HG03280 (cell line): ENCODE measurements at regions not wholly inside any gene's neighbourhood (a gene's known extent, or its start where the extent isn't known, plus 50 kb on each side); places are given as distances from the start of the nearest gene placed in this dataset.

Source experiments
- ATAC-seq: cut with Tn5 transposase; IDR thresholded peaks from one replicate; pipeline ENCODE4 v1.9.1; 2021; ENCODE audit warnings: mild to moderate bottlenecking, moderate library complexity; ENCODE audit not compliant: unreplicated experiment

GRCh38 chr13:85742355-85742754, 56.9 kb downstream of the SLITRK6 start:
- no peak for ATAC-seq

GRCh38 chr13:85741017-85741416, 58.2 kb downstream of the SLITRK6 start:
- ATAC-seq, result no peak

- ATAC-seq, result no peak
Measured at GRCh38 chr13:85738696-85739320, 60.4 kb downstream of the SLITRK6 start.

DNA sequence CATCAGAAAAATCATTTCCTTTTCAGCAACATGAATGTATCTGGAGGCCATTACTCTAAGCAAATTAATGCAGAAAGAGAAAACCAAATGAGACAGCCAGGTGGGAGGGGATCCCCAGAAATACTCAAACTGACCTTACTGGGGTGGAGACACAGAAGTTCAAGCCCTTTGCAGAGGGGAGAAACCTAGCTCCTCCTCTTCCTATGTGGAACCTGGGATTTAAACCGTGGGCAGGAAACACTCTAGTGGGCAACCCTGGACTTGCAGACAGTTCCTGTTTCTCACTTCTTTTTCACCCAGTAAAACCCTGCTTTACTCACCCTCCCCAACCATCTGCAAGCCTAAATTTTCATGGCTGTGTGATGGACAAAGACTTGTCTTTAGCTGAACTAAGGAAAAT, 61.3 kb downstream of the SLITRK6 start:
- ATAC-seq, result no peak

GRCh38 chr13:85729296-85729695, 69.9 kb downstream of the SLITRK6 start:
- no peak for ATAC-seq

- ATAC-seq, result no peak
Measured at GRCh38 chr13:85728811-85729210, 70.4 kb downstream of the SLITRK6 start.

GRCh38 chr13:85725433-85725832, 73.8 kb downstream of the SLITRK6 start:
- ATAC-seq, result no peak

- no peak for ATAC-seq
Measured at GRCh38 chr13:85724546-85725432, 74.4 kb downstream of the SLITRK6 start.

- ATAC-seq, result no peak
Measured at GRCh38 chr13:85719749-85720148, 79.5 kb downstream of the SLITRK6 start.

- ATAC-seq, result no peak
Measured at GRCh38 chr13:85717921-85718320, 81.3 kb downstream of the SLITRK6 start.

DNA sequence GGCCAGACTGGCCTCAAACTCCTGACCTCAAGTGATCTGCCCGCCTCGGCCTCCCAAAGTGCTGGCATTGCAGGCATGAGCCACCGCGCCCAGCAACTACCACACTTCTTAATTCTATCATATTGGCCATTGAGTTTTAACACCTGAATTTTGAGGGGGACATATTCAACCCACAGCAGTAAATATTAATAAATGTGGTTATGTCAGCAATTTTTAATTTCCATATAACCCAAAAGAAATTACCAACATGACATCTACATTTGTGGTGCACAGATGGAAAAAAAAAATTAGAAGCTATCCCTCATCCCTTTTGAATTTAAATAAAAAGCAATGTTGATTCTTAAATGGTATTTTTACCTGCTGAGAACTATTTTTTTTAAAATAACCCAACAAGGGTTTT, 88.7 kb downstream of the SLITRK6 start:
- ATAC-seq, result no peak

GRCh38 chr13:85709721-85710120, 89.5 kb downstream of the SLITRK6 start:
- ATAC-seq, result no peak

- ATAC-seq, result no peak
Measured at GRCh38 chr13:85709072-85709471, 90.1 kb downstream of the SLITRK6 start.

DNA sequence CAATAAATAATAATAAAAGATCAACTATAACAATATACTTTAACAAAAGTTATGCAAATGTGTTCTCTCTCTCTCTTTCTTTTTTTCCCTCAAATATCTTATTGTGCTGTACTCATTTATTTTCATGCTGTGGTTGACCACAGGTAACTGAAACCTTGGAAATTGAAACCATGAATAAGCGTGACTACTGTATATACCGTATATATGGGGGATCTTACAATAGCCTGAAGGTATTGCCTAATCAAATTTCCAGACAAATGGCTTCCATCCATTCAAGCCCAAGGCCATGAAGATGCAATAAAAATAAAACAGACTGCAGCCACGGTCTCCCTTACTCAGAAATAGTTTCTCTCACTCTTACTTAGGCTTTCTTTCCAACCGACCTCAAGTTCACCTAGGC, 98.3 kb downstream of the SLITRK6 start:
- ATAC-seq, result no peak

- no peak for ATAC-seq
Measured at GRCh38 chr13:85698256-85698655, 101.0 kb downstream of the SLITRK6 start.

DNA sequence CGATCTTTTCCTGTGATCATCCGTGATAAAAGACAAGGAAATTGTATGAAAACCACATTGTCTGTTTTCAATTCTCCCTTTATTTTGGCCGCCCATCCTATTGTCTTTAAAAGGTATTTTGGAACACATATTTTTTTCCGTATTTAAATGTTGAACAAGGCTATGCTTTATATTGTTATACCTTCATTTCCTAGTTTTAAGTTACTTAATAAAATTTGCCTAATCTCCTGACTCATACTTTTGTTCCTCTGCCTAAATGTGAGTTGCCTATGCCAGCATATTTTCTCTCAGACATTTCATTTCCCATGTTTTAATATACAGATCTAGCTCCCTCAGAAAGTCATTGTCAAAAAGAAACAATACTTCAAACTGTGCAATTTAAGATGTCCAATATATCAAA, 104.2 kb downstream of the SLITRK6 start:
- ATAC-seq, result no peak

GRCh38 chr13:85693889-85694511, 105.2 kb downstream of the SLITRK6 start:
- no peak for ATAC-seq

DNA sequence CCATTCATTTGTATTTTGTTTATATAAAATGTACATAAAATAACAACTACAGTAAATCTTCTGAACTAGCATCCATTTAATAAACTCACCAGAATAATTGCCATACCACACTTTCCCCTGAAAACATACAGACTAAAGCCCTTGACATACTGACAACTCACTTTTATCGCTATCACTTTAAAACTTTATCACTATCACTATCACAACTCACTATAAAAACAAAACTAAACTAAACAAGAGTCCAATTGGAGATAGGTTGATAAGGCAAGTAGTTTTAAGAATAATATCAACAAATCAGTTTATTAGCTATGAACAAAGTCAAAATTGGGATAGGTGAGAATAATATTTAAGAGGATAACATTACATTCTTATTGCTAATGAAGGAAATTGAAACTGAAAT, 108.9 kb downstream of the SLITRK6 start:
- no peak for ATAC-seq

GRCh38 chr13:85685436-85685835, 113.8 kb downstream of the SLITRK6 start:
- no peak for ATAC-seq

GRCh38 chr13:85675151-85675907, 123.9 kb downstream of the SLITRK6 start:
- ATAC-seq, result no peak

DNA sequence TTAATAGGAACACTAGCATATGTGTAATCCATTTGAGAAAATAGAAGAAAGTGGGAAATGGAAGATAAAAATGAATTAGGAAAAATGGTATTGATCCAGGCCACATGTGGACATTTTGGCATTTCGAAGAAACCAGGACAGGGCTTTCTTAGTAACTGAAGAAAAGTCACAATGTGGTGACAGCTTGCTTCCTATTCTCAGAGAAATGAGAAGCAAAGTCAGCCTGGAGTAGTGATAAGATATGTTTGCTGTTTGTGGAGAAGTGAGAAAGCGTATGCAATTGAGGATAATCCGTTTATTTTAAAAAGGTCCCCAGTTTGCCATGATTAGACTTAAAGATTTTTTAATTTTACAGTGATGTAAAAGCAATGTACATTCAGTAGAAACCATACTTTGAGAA, 127.9 kb downstream of the SLITRK6 start:
- ATAC-seq, result no peak
